Erythroblast (primary cell): ENCODE measurements at regions not wholly inside any gene's neighbourhood (a gene's known extent, or its start where the extent isn't known, plus 50 kb on each side); places are given as distances from the start of the nearest gene placed in this dataset.

Experiments used
- GATA1 ChIP-seq: IDR thresholded peaks from 2 replicates; pipeline ENCODE4 v1.6.1; 2011; ENCODE audit warnings: low read depth, mild to moderate bottlenecking, control low read depth, low read length, moderate library complexity
- POLR2A ChIP-seq: IDR thresholded peaks from 2 replicates; pipeline ENCODE4 v1.6.1; 2011; ENCODE audit warnings: mild to moderate bottlenecking, low read length

- TF ChIP-seq POLR2A (no peak), GATA1 (no peak)
These were observed 104.0 kb upstream of the PARD3B start for GRCh38 chr2:204441316-204441715.
